ENCODE measurements at regions not wholly inside any gene's neighbourhood (a gene's known extent, or its start where the extent isn't known, plus 50 kb on each side); places are given as distances from the start of the nearest gene placed in this dataset.

DNA sequence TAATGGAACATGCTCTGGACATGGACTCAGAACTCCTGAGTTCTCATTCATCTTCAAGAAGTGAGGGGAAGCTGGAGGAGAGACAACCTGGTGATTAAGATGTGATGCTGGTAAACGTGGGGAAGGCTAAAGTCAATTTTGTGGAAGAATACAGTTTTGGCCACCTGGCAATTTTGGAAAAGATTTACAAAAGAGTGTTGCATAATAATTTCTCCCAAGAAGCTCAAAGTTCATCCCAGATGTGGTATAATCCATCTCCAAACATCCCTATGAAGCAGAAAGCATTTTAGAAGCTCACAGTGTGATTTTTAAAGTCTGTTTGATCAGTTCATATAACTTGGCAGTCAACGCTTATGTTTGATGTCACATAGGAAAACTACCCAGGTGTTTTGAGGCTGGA, 208.7 kb downstream of the LMX1A start:
- no peaks in the 10 kb centered on the region for H3K9me3 ChIP-seq (ENCODE audit: control insufficient read depth, low read length)
- H3K4me2 ChIP-seq (ENCODE audit: low read length): no peak overlapping the region
- H3K4me3 ChIP-seq (ENCODE audit: low read depth, low read length): no peak overlapping the region
- no peaks in the 10 kb centered on the region for H3K79me2 ChIP-seq
- H3K4me1 ChIP-seq: no peaks in the 10 kb centered on the region
- TF ChIP-seq CTCF (IDR thresholded peaks at IDR 0.05): no peak
- H3K9ac ChIP-seq: no peak overlapping the region
- H3K27ac ChIP-seq: no peak overlapping the region
- no peaks in the 10 kb centered on the region for H3K27me3 ChIP-seq (ENCODE audit: control insufficient read depth, insufficient read depth, low read length)
- no peak overlapping the region for H2AFZ ChIP-seq
- H3K36me3 ChIP-seq (ENCODE audit: control insufficient read depth, insufficient read depth, low read length): no peaks in the 10 kb centered on the region

DNA sequence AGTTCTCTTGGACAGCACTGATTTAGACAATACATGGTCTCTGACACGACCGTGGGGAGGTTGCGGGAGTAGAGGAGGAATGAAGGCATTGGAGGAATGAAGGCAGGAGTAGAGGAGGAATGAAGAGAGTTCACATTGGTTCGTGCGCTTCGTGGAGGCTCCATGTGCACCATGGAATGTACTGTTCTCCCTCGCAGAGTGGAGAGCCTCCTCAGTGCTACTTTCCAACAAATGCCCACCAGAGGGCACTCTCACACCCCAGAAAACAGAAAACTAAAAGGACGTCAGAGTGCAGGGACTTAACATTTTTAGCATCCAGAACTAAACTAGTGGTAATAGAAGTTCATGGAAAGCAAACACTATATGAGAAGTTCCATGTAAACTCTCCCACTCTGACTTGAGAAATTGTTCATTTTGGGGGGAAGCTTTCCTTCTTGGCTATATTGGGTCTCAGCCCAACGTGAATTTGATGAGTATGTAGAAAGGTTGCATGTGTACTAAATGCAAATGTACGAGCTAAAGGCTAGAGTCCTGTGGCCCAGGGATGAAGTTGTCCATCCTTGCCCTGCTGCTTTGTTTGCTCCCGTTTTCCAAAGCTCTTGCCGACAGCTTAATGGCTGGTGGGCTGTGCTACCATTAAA, 211.6 kb downstream of the LMX1A start:
- Histone ChIP-seq H3K27ac (no peak overlapping the region), H2AFZ (no peak overlapping the region), H3K79me2 (no peaks in the 10 kb centered on the region), H3K9ac (no peak overlapping the region), H3K4me2 (ENCODE audit: low read length) (no peak overlapping the region), H3K27me3 (ENCODE audit: control insufficient read depth, insufficient read depth, low read length) (no peaks in the 10 kb centered on the region), H3K4me3 (ENCODE audit: low read depth, low read length) (no peak overlapping the region), H3K4me1 (no peaks in the 10 kb centered on the region), H3K36me3 (ENCODE audit: control insufficient read depth, insufficient read depth, low read length) (no peaks in the 10 kb centered on the region), H3K9me3 (ENCODE audit: control insufficient read depth, low read length) (no peaks in the 10 kb centered on the region)
- TF ChIP-seq CTCF (IDR thresholded peaks at IDR 0.05): peak; percentile 60

- H3K9ac ChIP-seq: no peak overlapping the region
- no peak overlapping the region for H3K4me2 ChIP-seq (ENCODE audit: low read length)
- H3K4me3 ChIP-seq (ENCODE audit: low read depth, low read length): no peak overlapping the region
- no peaks in the 10 kb centered on the region for H3K79me2 ChIP-seq
- peak; percentile 31 for TF ChIP-seq CTCF (IDR thresholded peaks at IDR 0.05)
- no peaks in the 10 kb centered on the region for H3K27me3 ChIP-seq (ENCODE audit: control insufficient read depth, insufficient read depth, low read length)
- no peaks in the 10 kb centered on the region for H3K9me3 ChIP-seq (ENCODE audit: control insufficient read depth, low read length)
- no peaks in the 10 kb centered on the region for H3K36me3 ChIP-seq (ENCODE audit: control insufficient read depth, insufficient read depth, low read length)
- no peaks in the 10 kb centered on the region for H3K4me1 ChIP-seq
- H3K27ac ChIP-seq: no peak overlapping the region
- H2AFZ ChIP-seq: no peak overlapping the region
Measured at GRCh38 chr1:165143437-165144065, 213.0 kb downstream of the LMX1A start.

DNA sequence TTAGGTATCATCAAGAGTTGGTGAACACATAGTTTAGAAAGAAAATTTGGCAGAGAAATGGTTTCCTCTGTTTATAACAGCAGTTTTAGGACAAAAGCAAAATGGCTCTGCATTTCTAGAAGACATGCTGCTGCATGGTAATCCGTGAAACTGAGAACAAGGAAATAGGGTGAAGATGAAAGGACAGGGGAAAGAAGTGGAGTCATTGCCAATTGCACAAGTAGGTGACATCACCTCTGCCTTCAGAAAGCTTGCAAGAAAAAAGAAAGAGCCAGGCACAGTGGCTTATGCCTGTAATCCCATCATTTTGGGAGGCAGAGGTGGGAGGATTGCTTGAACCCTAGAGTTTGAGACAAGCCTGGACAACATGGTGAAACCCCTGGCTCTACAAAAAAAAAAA, 217.6 kb downstream of the LMX1A start:
- TF ChIP-seq CTCF (IDR thresholded peaks at IDR 0.05): no peak
- H3K27me3 ChIP-seq (ENCODE audit: control insufficient read depth, insufficient read depth, low read length): no peaks in the 10 kb centered on the region
- no peak overlapping the region for H3K4me3 ChIP-seq (ENCODE audit: low read depth, low read length)
- no peak overlapping the region for H2AFZ ChIP-seq
- H3K79me2 ChIP-seq: no peaks in the 10 kb centered on the region
- no peaks in the 10 kb centered on the region for H3K9me3 ChIP-seq (ENCODE audit: control insufficient read depth, low read length)
- no peak overlapping the region for H3K4me2 ChIP-seq (ENCODE audit: low read length)
- no peaks in the 10 kb centered on the region for H3K4me1 ChIP-seq
- no peak overlapping the region for H3K27ac ChIP-seq
- H3K36me3 ChIP-seq (ENCODE audit: control insufficient read depth, insufficient read depth, low read length): no peaks in the 10 kb centered on the region
- no peak overlapping the region for H3K9ac ChIP-seq
